ENCODE measurements at regions not wholly inside any gene's neighbourhood (a gene's known extent, or its start where the extent isn't known, plus 50 kb on each side); places are given as distances from the start of the nearest gene placed in this dataset.
"Not testable (repeated sequence)": the region's sequence is repeated elsewhere in the genome, so short reads cannot be mapped to it uniquely, and the experiment has no call there.

DNA sequence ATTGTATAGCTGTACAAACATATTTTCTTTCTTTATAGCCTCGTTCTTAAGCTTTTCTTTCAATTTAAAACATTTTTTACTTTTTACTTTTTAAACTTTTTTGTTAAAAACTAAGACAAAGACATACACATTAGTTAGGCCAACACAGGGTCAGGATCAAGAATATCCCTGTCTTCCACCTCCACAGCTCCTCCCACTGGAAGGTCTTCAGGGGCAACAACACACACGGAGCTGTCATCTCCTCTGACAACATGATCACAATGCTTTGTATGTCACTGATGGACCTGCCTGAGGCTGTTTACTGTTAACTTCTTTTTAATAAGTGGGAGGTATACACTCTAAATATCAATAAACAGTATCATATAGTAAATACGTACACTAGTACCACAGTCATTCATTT is 191.3 kb downstream of the SYT10 start:
- H3K27ac Mint-ChIP-seq, result no peak overlapping the region
- H3K27ac ChIP-seq (ENCODE audit: insufficient read depth, low read length, poor library complexity, severe bottlenecking), result no peak overlapping the region
- no peak overlapping the region for H3K4me3 Mint-ChIP-seq
- ATAC-seq (ENCODE audit: low read depth in 2 of 2) (no peak), DNase-seq (no peak)
- no peaks in the 10 kb centered on the region for H3K36me3 ChIP-seq (ENCODE audit: control insufficient read depth, insufficient read depth, low read length)
- no peaks in the 10 kb centered on the region for H3K9me3 ChIP-seq (ENCODE audit: control insufficient read depth in 2 of 2, low read length in 2 of 2)
- no peaks in the 10 kb centered on the region for H3K27me3 Mint-ChIP-seq
- no peaks in the 10 kb centered on the region for H3K27me3 ChIP-seq (ENCODE audit: control insufficient read depth, insufficient read depth, low read length)
- H3K4me1 ChIP-seq (ENCODE audit: control insufficient read depth, insufficient read depth, low read length, poor library complexity, severe bottlenecking), result no peaks in the 10 kb centered on the region
- no peaks in the 10 kb centered on the region for H3K36me3 Mint-ChIP-seq
- no peak overlapping the region for H3K4me3 ChIP-seq (ENCODE audit: low read depth, low read length)
- H3K9me3 Mint-ChIP-seq, result peaks cover 0 to 5% (median 3%) of the 10 kb centered on the region in 7 donors
- H3K4me1 Mint-ChIP-seq, result no peaks in the 10 kb centered on the region

DNA sequence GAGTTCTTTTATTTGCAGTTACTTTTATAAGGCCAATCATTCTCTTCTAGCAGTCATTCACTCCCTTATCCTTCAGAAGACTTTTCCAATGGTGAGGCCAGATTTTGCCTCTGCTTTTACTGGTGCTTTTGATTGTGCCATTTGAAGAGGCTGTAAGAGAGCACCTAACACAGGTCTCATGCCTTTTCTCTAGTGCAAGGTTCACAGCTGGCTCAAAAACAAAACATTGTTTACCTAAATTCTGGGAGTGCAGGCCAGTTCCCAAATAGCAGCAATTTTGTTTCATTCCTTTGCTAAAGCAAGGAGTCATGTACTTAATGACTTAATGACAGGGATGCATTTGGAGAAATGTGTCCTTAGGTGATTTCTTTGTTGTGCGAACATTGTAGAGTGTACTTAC is 192.0 kb downstream of the SYT10 start:
- no peaks in the 10 kb centered on the region for H3K9me3 ChIP-seq (ENCODE audit: control insufficient read depth in 2 of 2, low read length in 2 of 2)
- Mint-ChIP-seq H3K4me3 (no peak overlapping the region), H3K27me3 (no peaks in the 10 kb centered on the region), H3K27ac (no peak overlapping the region), H3K9me3 (peaks cover 0 to 5% (median 3%) of the 10 kb centered on the region in 7 donors), H3K4me1 (no peaks in the 10 kb centered on the region), H3K36me3 (no peaks in the 10 kb centered on the region)
- H3K4me1 ChIP-seq (ENCODE audit: control insufficient read depth, insufficient read depth, low read length, poor library complexity, severe bottlenecking), result no peaks in the 10 kb centered on the region
- no peak for DNase-seq
- ATAC-seq (ENCODE audit: low read depth in 2 of 2), result no peak
- H3K27me3 ChIP-seq (ENCODE audit: control insufficient read depth, insufficient read depth, low read length), result no peaks in the 10 kb centered on the region
- no peak overlapping the region for H3K4me3 ChIP-seq (ENCODE audit: low read depth, low read length)
- no peak overlapping the region for H3K27ac ChIP-seq (ENCODE audit: insufficient read depth, low read length, poor library complexity, severe bottlenecking)
- H3K36me3 ChIP-seq (ENCODE audit: control insufficient read depth, insufficient read depth, low read length), result no peaks in the 10 kb centered on the region

DNA sequence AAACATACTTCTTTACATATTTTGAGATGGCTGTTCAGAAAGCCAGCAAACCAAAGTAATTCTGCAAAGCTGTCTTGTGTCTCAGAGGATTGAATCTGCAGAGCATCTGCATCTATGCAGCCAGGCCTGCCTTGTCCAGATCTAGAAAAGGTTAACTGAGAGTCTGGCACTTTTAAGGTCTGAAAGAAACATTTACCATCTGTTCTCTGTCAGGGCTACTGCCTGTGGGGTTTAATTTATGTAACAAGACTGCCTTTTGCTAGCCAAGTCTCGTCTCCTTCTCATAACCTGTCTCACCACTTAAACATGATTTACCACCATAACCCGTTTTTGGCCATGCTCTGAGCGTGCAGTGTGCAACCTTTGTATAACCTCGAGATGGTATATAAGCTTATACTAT is 194.2 kb downstream of the SYT10 start:
- no peaks in the 10 kb centered on the region for H3K9me3 ChIP-seq (ENCODE audit: control insufficient read depth in 2 of 2, low read length in 2 of 2)
- no peak overlapping the region for H3K27ac Mint-ChIP-seq
- H3K27me3 ChIP-seq (ENCODE audit: control insufficient read depth, insufficient read depth, low read length), result no peaks in the 10 kb centered on the region
- no peaks in the 10 kb centered on the region for H3K4me1 Mint-ChIP-seq
- ATAC-seq (ENCODE audit: low read depth in 2 of 2), result no peak
- no peak overlapping the region for H3K27ac ChIP-seq (ENCODE audit: insufficient read depth, low read length, poor library complexity, severe bottlenecking)
- H3K9me3 Mint-ChIP-seq, result peaks cover 0 to 9% (median 2%) of the 10 kb centered on the region in 7 donors
- H3K36me3 Mint-ChIP-seq, result no peaks in the 10 kb centered on the region
- no peak overlapping the region for H3K4me3 ChIP-seq (ENCODE audit: low read depth, low read length)
- H3K4me3 Mint-ChIP-seq, result no peak overlapping the region
- no peaks in the 10 kb centered on the region for H3K36me3 ChIP-seq (ENCODE audit: control insufficient read depth, insufficient read depth, low read length)
- no peaks in the 10 kb centered on the region for H3K4me1 ChIP-seq (ENCODE audit: control insufficient read depth, insufficient read depth, low read length, poor library complexity, severe bottlenecking)
- no peaks in the 10 kb centered on the region for H3K27me3 Mint-ChIP-seq
- no peak for DNase-seq

DNA sequence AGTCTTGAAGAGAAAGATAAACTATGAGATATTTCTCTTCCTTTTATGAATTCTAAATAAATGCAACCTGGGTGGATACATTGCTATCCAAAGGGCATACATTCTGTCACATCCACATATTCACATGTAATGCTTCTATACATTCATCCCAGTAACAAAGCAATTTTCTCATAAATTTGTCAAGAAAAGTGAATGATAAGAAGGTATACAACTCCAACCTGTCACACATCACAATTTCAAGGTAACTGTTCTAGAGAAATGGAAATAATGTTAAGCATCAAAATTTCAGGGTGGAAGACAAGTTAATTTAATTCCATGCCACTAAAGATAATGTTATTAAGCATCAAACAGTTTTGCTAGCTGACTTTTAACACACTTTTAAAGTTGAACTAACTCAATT is 212.9 kb downstream of the SYT10 start:
- ATAC-seq (ENCODE audit: low read depth in 2 of 2) (no peak), DNase-seq (no peak)
- Mint-ChIP-seq H3K36me3 (no peaks in the 10 kb centered on the region), H3K27ac (no peak overlapping the region), H3K4me1 (no peaks in the 10 kb centered on the region), H3K4me3 (no peak overlapping the region), H3K27me3 (no peaks in the 10 kb centered on the region), H3K9me3 (peaks cover 0 to 13% (median 3%) of the 10 kb centered on the region in 7 donors)
- no peaks in the 10 kb centered on the region for H3K36me3 ChIP-seq (ENCODE audit: control insufficient read depth, insufficient read depth, low read length)
- H3K27me3 ChIP-seq (ENCODE audit: control insufficient read depth, insufficient read depth, low read length), result no peaks in the 10 kb centered on the region
- H3K4me1 ChIP-seq (ENCODE audit: control insufficient read depth, insufficient read depth, low read length, poor library complexity, severe bottlenecking), result no peaks in the 10 kb centered on the region
- H3K4me3 ChIP-seq (ENCODE audit: low read depth, low read length), result no peak overlapping the region
- H3K9me3 ChIP-seq (ENCODE audit: control insufficient read depth in 2 of 2, low read length in 2 of 2), result no peaks in the 10 kb centered on the region
- H3K27ac ChIP-seq (ENCODE audit: insufficient read depth, low read length, poor library complexity, severe bottlenecking), result no peak overlapping the region

DNA sequence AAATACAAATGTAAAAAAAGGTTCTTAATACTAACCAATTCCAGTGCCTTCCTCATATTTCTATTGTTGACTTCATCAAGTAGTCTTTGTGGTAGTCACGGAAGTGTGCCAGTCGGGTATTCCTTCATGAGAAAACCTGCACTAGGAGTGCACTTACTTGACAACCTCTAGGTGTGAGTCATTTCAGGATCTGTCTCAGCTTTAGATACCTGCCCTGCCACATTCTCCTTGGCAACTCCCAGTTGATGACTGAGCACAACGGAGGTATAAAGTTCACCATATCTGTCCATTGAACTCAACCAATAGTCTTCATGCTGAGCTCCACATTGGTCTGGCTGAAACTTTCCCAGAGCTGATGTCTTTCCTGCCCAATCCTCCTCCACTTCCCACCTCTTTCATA is 215.7 kb downstream of the SYT10 start:
- Mint-ChIP-seq H3K4me3 (no peak overlapping the region), H3K27me3 (no peaks in the 10 kb centered on the region), H3K27ac (no peak overlapping the region), H3K9me3 (peaks cover 3 to 12% (median 6%) of the 10 kb centered on the region in 7 donors), H3K4me1 (no peaks in the 10 kb centered on the region), H3K36me3 (no peaks in the 10 kb centered on the region)
- H3K9me3 ChIP-seq (ENCODE audit: control insufficient read depth in 2 of 2, low read length in 2 of 2), result no peaks in the 10 kb centered on the region
- no peaks in the 10 kb centered on the region for H3K4me1 ChIP-seq (ENCODE audit: control insufficient read depth, insufficient read depth, low read length, poor library complexity, severe bottlenecking)
- H3K4me3 ChIP-seq (ENCODE audit: low read depth, low read length), result no peak overlapping the region
- no peak overlapping the region for H3K27ac ChIP-seq (ENCODE audit: insufficient read depth, low read length, poor library complexity, severe bottlenecking)
- DNase-seq (no peak), ATAC-seq (ENCODE audit: low read depth in 2 of 2) (no peak)
- H3K27me3 ChIP-seq (ENCODE audit: control insufficient read depth, insufficient read depth, low read length), result no peaks in the 10 kb centered on the region
- H3K36me3 ChIP-seq (ENCODE audit: control insufficient read depth, insufficient read depth, low read length), result no peaks in the 10 kb centered on the region

DNA sequence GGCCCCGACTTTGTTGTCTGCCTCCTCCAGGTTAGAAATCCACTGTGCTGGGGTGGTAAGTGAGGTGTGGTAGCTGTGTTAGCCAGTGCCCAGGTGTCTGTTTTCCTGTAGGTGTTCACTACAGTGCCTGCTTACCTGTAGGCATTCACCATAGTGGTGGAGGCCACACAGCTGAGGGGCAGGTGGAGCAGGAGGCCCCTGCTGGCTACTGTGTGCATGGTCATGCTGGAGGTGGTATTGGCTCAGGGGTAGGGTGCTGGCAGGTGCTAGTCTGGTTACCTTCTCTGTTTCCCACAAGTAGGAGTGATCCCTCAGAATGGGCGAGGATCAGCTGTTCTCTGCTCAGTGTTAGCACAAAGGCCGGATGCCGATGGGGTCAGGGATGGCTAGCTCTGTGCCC is 217.3 kb downstream of the SYT10 start:
- no peaks in the 10 kb centered on the region for H3K27me3 ChIP-seq (ENCODE audit: control insufficient read depth, insufficient read depth, low read length)
- Mint-ChIP-seq H3K9me3 (peaks cover 3 to 23% (median 8%) of the 10 kb centered on the region in 7 donors), H3K36me3 (no peaks in the 10 kb centered on the region), H3K4me3 (no peak overlapping the region), H3K4me1 (no peaks in the 10 kb centered on the region), H3K27ac (no peak overlapping the region), H3K27me3 (no peaks in the 10 kb centered on the region)
- DNase-seq, result no peak
- H3K4me1 ChIP-seq (ENCODE audit: control insufficient read depth, insufficient read depth, low read length, poor library complexity, severe bottlenecking), result no peaks in the 10 kb centered on the region
- no peak overlapping the region for H3K27ac ChIP-seq (ENCODE audit: insufficient read depth, low read length, poor library complexity, severe bottlenecking)
- no peak for ATAC-seq (ENCODE audit: low read depth in 2 of 2)
- no peak overlapping the region for H3K4me3 ChIP-seq (ENCODE audit: low read depth, low read length)
- no peaks in the 10 kb centered on the region for H3K36me3 ChIP-seq (ENCODE audit: control insufficient read depth, insufficient read depth, low read length)
- H3K9me3 ChIP-seq (ENCODE audit: control insufficient read depth in 2 of 2, low read length in 2 of 2), result no peaks in the 10 kb centered on the region

DNA sequence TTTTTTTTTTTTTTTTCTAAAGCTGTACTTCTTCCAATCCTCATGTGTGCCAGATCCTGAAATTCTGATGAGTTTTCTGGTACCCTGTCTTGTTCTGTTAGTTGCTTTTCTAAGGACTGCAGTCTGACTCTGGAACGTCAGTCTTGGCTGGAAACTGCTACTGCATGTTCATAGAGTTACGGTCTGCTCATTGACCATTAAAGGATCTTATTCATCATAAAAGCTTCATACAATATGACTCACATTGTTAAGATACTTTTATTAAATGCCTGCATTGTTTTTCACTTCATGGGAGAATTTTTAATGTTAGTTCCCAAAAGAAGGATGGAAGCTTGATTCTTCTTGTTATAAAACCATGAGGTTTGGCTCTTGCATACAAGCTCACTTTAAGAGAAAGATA is 233.6 kb downstream of the SYT10 start:
- DNase-seq (no peak), ATAC-seq (ENCODE audit: low read depth in 2 of 2) (no peak)
- Histone ChIP-seq H3K9me3 (ENCODE audit: control insufficient read depth in 2 of 2, low read length in 2 of 2) (no peaks in the 10 kb centered on the region), H3K36me3 (ENCODE audit: control insufficient read depth, insufficient read depth, low read length) (no peaks in the 10 kb centered on the region), H3K4me3 (ENCODE audit: low read depth, low read length) (no peak overlapping the region), H3K27ac (ENCODE audit: insufficient read depth, low read length, poor library complexity, severe bottlenecking) (no peak overlapping the region), H3K27me3 (ENCODE audit: control insufficient read depth, insufficient read depth, low read length) (no peaks in the 10 kb centered on the region), H3K4me1 (ENCODE audit: control insufficient read depth, insufficient read depth, low read length, poor library complexity, severe bottlenecking) (no peaks in the 10 kb centered on the region)
- no peak overlapping the region for H3K4me3 Mint-ChIP-seq
- no peak overlapping the region for H3K27ac Mint-ChIP-seq
- H3K9me3 Mint-ChIP-seq, result peaks cover 2 to 6% (median 3%) of the 10 kb centered on the region in 7 donors
- no peaks in the 10 kb centered on the region for H3K27me3 Mint-ChIP-seq
- H3K4me1 Mint-ChIP-seq, result no peaks in the 10 kb centered on the region
- no peaks in the 10 kb centered on the region for H3K36me3 Mint-ChIP-seq

DNA sequence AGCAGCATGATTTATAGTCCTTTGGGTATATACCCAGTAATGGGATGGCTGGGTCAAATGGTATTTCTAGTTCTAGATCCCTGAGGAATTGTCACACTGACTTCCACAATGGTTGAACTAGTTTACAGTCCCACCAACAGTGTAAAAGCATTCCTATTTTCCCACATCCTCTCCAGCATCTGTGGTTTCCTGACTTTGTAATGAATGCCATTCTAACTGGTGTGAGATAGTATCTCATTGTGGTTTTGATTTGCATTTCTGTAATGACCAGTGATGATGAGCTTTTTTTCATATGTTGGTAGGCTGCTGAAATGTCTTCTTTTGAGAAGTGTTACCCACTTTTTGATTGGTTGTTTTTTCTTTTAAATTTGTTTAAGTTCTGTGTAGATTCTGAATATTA is 245.2 kb downstream of the SYT10 start:
- H3K4me3 ChIP-seq (ENCODE audit: low read depth, low read length); H3K9me3 ChIP-seq (ENCODE audit: control insufficient read depth in 2 of 2, low read length in 2 of 2); H3K4me1 ChIP-seq (ENCODE audit: control insufficient read depth, insufficient read depth, low read length, poor library complexity, severe bottlenecking); H3K4me1 Mint-ChIP-seq; H3K27ac Mint-ChIP-seq; H3K36me3 Mint-ChIP-seq; H3K36me3 ChIP-seq (ENCODE audit: control insufficient read depth, insufficient read depth, low read length); DNase-seq; H3K27me3 Mint-ChIP-seq; H3K4me3 Mint-ChIP-seq; H3K27ac ChIP-seq (ENCODE audit: insufficient read depth, low read length, poor library complexity, severe bottlenecking); ATAC-seq (ENCODE audit: low read depth in 2 of 2); H3K27me3 ChIP-seq (ENCODE audit: control insufficient read depth, insufficient read depth, low read length): not testable (repeated sequence)
- H3K9me3 Mint-ChIP-seq, result peaks cover 0 to 27% (median 16%) of the 10 kb centered on the region in 7 donors
